Fibroblast of pulmonary artery (primary cell): ENCODE measurements at regions not wholly inside any gene's neighbourhood (a gene's known extent, or its start where the extent isn't known, plus 50 kb on each side); places are given as distances from the start of the nearest gene placed in this dataset.
"Not testable (repeated sequence)": the region's sequence is repeated elsewhere in the genome, so short reads cannot be mapped to it uniquely, and the experiment has no call there.

Source experiments
- DNase-seq: peaks from one replicate; pipeline ENCODE4 v3.0.0-alpha.2; 2010; ENCODE audit warnings: low read depth
- H3K4me3 ChIP-seq: replicated peaks from 2 replicates; pipeline ENCODE4 v1.5.1; 2011; ENCODE audit warnings: low read depth, mild to moderate bottlenecking, control low read depth, low read length, moderate library complexity
- TF ChIP-seq, protein P1 (sequence below): IDR thresholded peaks from 2 replicates; pipeline ENCODE4 v1.5.1; 2011; ENCODE audit warnings: mild to moderate bottlenecking, control low read depth, low read length, inconsistent platforms; ENCODE audit errors: missing control alignments

DNA sequence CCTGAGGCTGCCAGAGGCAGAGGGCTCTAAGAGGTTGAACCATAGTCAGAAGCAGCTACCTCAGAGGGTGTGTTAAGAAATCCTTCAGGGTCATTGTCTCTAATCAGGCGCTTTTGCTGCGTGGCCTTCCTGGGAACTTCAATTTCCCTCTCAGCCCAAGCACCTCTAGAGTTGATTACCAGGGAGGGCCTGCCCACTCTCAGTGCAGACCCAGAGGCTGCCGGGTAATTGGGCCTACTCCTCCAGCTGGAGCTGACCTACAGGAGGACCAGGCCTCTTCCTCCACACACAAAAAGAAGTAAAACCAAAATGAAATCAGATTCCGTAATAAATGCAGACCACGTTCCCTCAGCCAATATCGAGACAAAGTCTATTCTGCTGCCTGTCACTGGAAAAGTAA is 305.0 kb upstream of the CCL2 start:
- no peak for DNase-seq
- no peak overlapping the region for H3K4me3 ChIP-seq
- TF ChIP-seq, protein P1, sequence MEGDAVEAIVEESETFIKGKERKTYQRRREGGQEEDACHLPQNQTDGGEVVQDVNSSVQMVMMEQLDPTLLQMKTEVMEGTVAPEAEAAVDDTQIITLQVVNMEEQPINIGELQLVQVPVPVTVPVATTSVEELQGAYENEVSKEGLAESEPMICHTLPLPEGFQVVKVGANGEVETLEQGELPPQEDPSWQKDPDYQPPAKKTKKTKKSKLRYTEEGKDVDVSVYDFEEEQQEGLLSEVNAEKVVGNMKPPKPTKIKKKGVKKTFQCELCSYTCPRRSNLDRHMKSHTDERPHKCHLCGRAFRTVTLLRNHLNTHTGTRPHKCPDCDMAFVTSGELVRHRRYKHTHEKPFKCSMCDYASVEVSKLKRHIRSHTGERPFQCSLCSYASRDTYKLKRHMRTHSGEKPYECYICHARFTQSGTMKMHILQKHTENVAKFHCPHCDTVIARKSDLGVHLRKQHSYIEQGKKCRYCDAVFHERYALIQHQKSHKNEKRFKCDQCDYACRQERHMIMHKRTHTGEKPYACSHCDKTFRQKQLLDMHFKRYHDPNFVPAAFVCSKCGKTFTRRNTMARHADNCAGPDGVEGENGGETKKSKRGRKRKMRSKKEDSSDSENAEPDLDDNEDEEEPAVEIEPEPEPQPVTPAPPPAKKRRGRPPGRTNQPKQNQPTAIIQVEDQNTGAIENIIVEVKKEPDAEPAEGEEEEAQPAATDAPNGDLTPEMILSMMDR = no peak

DNA sequence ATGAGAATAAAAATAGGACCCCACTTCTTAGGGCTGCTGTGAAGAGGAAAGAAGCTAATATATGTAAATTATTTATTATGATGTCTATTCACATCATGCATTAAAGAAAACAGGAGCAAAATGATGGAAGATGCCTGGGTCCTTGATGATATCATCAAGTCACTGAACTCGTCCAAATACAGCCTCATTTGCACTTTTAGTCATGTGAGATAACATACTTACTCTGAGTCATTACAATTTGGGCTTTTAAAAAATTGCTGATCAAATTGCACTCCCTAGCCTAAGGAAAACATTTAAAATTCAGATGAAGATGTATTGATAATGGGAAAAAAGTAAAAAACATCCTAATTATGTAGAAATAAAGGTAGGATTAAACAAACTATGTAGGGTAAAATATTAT is 302.7 kb upstream of the CCL2 start:
- H3K4me3 ChIP-seq = no peak overlapping the region
- no peak for DNase-seq
- TF ChIP-seq, protein P1 = no peak

DNA sequence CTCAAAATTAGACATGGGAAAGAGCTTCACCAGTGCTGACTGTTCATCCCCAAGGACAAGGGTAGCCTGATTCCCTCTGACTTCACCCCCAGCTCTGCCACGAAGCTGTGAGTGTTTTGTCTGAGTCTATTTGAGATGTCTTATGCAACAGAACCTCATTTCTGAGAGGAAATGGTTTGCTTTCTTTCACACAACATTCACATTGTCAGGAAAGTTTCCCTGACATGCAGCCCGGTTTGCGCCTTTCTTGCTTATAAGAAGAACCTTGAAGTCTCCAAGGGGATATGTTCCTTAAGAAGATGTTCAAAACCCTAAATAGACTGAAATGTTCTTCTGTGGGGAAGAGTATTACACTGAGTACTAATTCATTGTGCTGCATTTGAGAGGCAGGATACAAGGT is 300.5 kb upstream of the CCL2 start:
- TF ChIP-seq, protein P1 = no peak
- no peak for DNase-seq

DNA sequence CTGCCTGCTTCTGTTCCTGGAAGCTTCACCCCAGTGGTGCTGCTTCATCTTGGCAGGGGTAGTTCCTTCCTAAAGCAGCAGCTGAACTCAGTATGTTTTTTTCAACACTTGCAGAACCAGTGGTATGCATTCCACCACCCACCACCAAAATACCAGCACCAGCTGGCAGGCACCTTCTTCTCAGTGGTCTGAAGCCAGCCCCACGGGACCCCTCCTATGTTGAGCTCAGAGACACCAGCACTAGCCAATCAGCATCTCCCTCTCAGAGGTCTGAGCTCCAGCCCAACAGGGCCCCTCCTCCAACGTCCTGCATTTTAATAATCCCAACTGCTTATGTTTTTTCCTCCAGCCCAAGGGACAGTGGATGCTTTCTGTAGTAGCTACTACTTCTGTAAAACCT is 299.6 kb upstream of the CCL2 start:
- TF ChIP-seq, protein P1 = no peak
- no peak overlapping the region for H3K4me3 ChIP-seq
- DNase-seq = no peak

More for the DNA sequence above, 300.5 kb upstream of the CCL2 start:
- H3K4me3 ChIP-seq = no peak overlapping the region

DNA sequence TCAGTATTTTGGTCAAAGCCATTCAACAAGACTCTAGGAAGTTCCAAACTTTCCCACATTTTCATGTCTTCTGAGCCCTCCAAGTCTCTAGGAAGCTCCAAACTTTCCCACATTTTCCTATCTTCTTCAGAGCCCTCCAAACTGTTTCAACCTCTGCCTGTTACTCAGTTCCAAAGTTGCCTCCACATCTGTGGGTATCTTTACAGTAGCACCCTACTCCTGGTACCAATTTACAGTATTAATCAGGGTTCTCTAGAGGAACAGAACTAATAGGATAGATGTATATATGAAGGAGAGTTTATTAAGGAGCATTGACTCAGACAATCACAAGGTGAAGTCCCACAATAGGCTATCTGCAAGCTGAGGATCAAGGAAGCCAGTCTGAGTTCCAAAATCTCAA is 296.0 kb upstream of the CCL2 start:
- H3K4me3 ChIP-seq, DNase-seq: not testable (repeated sequence)

DNA sequence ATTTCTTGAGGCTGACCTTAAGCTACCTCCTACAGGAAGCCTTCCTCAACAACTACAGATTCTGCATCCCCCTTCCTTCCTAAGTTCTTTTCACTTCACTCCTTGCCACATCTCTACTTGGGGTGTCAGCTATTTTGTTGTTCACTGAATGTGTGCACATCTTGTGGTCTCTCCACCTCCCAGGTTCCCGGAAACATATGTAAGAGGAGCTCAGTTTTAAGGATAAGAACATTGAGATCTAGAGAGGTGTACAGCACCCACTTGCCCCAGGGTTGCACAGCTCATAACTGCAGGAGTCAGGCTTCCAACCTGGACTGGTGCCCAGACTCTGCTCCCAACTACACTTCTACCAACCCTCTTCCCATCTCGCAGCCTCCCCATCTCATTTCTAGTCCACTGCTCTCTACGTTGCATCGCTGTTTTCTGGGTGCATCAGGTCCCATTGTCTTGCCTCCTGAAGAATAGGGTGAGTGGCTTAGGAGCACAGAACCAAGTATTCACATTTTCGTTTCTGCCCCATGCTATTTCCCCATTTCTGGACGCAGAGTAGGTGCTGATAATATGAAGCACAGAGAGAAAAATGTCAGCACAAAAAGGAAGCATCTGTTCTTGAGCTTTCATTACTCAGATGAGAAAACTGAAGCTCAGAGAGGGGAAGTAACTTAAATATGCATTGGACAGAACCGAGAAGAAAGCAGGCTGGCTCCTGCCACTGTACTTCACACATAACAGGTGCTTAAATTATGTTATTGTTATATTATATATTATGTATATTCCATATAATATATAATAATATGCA is 292.0 kb upstream of the CCL2 start:
- H3K4me3 ChIP-seq = no peak overlapping the region
- DNase-seq = no peak
- TF ChIP-seq, protein P1 = no peak

DNA sequence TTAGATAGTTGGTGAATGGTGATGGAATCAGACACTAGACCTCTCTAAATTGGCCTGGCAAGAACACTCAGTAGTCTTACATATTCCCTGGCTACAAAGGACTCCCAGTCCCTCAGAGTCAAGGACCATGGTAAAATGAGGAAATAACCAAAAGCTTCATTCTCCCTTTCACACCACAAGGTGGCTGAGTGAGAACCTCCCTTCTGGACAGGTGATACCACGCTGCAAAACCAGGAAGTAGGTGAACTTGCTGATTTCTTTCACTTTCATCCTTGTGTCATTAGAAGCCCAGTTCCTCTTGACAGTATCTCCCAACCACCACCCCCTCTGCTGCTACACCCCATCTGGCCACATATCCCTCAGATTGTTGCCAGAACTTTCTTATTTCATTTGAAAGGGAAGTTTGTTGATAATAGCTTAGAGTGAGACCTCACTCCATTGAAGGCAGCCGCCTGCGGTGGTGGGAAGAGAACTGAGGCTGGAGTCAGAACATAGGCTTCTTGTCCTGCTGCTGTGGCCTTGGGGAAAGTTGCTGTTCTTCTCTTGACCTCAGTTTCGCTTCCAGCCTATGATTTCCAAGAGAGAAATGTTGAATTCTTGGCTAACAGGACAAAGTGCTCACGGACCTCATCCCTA is 290.6 kb upstream of the CCL2 start:
- TF ChIP-seq, protein P1 = no peak
- no peak for DNase-seq
- H3K4me3 ChIP-seq = no peak overlapping the region
